ENCODE measurements at regions not wholly inside any gene's neighbourhood (a gene's known extent, or its start where the extent isn't known, plus 50 kb on each side); places are given as distances from the start of the nearest gene placed in this dataset.
A peak's percentile ranks its signal among the peaks of the same experiment; 100 is the strongest.

DNA sequence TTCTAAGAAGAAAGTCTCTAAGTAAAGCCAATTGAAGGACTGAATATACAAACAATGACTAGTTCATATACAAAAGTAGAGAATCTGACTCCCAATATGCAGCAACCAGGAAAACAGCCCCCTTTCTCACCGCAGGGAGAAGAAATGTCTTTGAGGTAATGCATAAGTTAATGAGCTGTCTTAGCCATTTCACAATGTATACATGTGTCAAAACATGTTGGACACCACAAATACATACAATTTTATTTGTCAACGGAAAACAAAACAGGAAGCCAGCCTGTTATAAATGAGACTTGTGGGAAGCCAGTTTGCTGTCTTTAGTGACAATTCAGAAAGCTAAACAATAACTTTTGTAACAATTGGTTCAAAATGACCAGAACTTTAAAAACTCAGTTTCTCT, 389.2 kb downstream of the CBLN2 start:
- Histone ChIP-seq H3K36me3 (no peaks in the 10 kb centered on the region), H3K4me3 (no peak overlapping the region), H3K27me3 (no peaks in the 10 kb centered on the region), H3K27ac (no peak overlapping the region), H3K4me1 (no peaks in the 10 kb centered on the region), H3K9me3 (no peaks in the 10 kb centered on the region)
- intact Hi-C loops (cut with DNase I), result no loop called here
- ATAC-seq, result no peak
- TF ChIP-seq CTCF (IDR thresholded peaks at IDR 0.05), result no peak
- peak in 1 of 4 donors; percentile 5 for DNase-seq

GRCh38 chr18:72152935-72153334, 391.2 kb downstream of the CBLN2 start:
- Histone ChIP-seq H3K27ac (no peak overlapping the region), H3K4me1 (no peaks in the 10 kb centered on the region), H3K27me3 (no peaks in the 10 kb centered on the region), H3K36me3 (no peaks in the 10 kb centered on the region), H3K4me3 (no peak overlapping the region), H3K9me3 (no peaks in the 10 kb centered on the region)
- no peak for DNase-seq
- intact Hi-C loops (cut with DNase I), result no loop called here
- ATAC-seq, result no peak
- TF ChIP-seq CTCF (IDR thresholded peaks at IDR 0.05), result no peak

- Histone ChIP-seq H3K36me3 (no peaks in the 10 kb centered on the region), H3K4me3 (no peak overlapping the region), H3K4me1 (no peaks in the 10 kb centered on the region), H3K27ac (no peak overlapping the region), H3K9me3 (no peaks in the 10 kb centered on the region), H3K27me3 (no peaks in the 10 kb centered on the region)
- TF ChIP-seq CTCF (IDR thresholded peaks at IDR 0.05), result no peak
- no peak for DNase-seq
- ATAC-seq, result no peak
- intact Hi-C loops (cut with DNase I), result no loop called here
Measured at GRCh38 chr18:72147830-72148229, 396.3 kb downstream of the CBLN2 start.

DNA sequence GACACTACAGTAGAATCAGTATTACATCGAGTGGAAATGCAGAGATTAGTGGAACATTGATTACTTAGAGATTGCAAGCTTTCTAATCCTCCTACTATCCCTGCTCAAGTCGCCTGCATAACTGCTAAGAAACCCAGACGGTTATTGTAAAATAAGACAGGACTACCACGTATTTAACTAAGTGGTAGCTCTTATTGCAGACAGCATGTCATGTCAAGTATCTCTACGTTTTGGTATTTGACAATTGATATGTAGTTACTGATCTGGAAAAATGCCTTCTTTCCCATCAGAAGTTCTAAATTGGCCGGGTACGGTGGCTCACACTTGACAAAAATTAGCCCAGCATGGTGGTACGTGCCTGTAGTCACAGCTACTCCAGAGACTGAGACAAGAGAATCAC, 404.1 kb downstream of the CBLN2 start:
- no peaks in the 10 kb centered on the region for H3K36me3 ChIP-seq
- H3K4me3 ChIP-seq, result no peak overlapping the region
- ATAC-seq, result no peak
- DNase-seq, result no peak
- no peaks in the 10 kb centered on the region for H3K27me3 ChIP-seq
- H3K27ac ChIP-seq, result no peak overlapping the region
- no peaks in the 10 kb centered on the region for H3K4me1 ChIP-seq
- H3K9me3 ChIP-seq, result peaks cover 0 to 2% of the 10 kb centered on the region in 2 donors
- TF ChIP-seq CTCF (IDR thresholded peaks at IDR 0.05), result no peak
- intact Hi-C loops (cut with DNase I), result no loop called here

DNA sequence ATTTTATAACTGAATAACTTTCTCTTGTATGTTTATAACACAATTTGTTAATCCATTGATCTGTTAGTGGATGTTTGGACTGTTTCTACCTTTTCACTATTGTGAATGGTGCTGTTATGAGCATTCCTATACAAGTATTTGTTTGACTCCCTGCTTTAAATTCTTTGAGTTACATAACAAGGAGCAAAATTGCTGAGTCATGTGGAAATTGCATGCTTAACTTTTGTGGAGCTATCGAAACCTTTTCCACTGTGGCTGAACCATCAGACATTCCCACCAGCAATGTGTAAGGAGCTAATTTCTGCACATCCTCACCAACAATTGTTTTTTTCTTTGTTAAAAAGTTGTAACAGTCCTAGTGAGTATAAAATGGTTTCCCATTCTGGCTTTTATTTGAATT, 415.5 kb downstream of the CBLN2 start:
- no peaks in the 10 kb centered on the region for H3K27me3 ChIP-seq
- intact Hi-C loops (cut with DNase I), result no loop called here
- no peaks in the 10 kb centered on the region for H3K9me3 ChIP-seq
- H3K36me3 ChIP-seq, result no peaks in the 10 kb centered on the region
- no peak for ATAC-seq
- no peak for DNase-seq
- no peak for TF ChIP-seq CTCF (IDR thresholded peaks at IDR 0.05)
- no peaks in the 10 kb centered on the region for H3K4me1 ChIP-seq
- H3K27ac ChIP-seq, result no peak overlapping the region
- no peak overlapping the region for H3K4me3 ChIP-seq

Measured in left lung (tissue), 4 donors.